ENCODE measurements at regions not wholly inside any gene's neighbourhood (a gene's known extent, or its start where the extent isn't known, plus 50 kb on each side); places are given as distances from the start of the nearest gene placed in this dataset.
"Not testable (repeated sequence)": the region's sequence is repeated elsewhere in the genome, so short reads cannot be mapped to it uniquely, and the experiment has no call there.

DNA sequence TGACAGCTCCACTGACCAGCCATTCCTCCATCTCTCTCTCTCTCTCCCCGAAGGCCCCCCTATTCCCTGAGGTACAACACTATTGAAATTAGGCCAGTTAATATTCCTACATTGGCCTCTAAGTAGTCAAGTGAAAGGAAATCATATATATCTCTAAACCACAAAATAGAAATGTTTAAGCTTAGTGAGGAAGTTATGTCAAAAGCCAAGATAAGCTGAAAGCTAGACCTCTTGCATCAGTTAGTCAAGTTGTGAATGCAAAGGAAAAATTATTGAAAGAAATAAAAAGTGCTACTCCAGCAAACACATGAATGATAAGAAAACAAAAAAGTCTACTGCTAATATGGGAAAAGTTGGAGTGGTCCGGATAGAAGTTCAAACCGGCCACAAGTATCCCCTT lies 301.3 kb upstream of the RBMS1 start:
- no peak for DNase-seq (ENCODE audit: low read depth in 2 of 2)

DNA sequence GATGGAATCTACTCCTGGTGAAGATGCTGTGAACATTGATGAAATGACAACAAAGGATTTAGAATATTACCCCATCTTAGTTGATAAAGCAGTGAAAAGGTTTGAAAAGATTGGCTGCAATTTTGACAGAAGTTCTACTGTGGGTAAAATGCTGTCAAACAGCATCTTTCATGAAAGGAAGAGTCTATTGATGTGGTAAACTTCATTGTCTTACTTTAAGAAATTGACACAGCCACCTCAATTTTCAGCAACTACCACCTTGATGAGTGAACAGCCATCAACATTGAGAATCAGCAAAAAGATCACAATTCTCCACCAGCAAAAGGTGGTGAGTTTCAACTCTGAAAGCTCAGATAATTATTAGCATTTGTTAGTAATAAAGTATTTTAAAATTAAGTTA lies 310.3 kb upstream of the RBMS1 start:
- DNase-seq (ENCODE audit: low read depth in 2 of 2) = no peak

DNA sequence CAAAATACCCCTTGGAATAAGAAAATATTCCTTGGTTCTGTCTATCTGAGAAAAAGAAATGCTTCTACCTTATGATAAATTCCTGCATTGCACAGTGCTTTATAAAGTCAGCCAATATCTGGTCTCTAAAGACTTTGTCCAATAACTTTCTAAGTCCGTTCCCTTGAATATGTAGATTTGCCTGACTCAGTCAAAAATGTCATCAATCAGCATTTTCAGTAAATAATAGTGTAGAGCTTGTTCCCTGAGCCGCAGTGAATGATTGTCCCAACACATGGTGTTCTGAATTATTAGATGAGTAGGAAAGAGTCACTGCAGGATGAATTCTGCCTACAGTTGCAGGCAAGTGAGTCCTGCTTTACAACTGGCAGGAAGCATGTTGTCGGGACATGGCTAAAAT lies 316.8 kb upstream of the RBMS1 start:
- DNase-seq (ENCODE audit: low read depth in 2 of 2) = no peak

DNA sequence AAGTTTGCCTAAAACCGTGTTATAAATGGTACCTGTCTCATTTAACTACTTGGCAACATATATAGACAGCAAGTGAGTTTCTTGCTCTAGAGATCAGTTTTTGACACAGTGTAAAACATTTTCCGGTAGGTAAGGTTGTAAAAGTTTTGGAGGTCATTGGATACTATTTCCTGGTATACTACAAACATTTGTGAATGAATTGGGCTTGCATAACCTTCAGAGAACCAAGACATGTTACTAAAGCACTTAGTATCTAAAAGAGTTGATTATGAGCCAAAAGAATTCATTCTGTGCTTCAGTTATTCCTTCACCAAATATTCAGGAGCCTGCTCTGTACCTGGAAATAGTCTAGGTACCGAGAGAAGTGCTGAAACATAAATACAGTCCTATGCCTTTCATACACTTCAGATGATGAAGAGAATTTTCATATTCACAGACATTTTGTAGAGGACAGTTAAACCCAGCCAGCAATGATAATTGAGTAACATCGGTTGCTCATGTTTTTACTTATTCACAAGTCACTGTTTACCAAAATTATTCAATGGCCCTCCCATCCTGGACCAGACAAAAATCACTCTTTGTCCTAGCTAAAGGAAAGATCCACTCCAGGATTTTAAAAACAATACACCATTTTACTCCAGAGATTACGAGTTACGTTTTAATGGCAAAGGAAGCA lies 319.4 kb upstream of the RBMS1 start:
- no peak for DNase-seq (ENCODE audit: low read depth in 2 of 2)

DNA sequence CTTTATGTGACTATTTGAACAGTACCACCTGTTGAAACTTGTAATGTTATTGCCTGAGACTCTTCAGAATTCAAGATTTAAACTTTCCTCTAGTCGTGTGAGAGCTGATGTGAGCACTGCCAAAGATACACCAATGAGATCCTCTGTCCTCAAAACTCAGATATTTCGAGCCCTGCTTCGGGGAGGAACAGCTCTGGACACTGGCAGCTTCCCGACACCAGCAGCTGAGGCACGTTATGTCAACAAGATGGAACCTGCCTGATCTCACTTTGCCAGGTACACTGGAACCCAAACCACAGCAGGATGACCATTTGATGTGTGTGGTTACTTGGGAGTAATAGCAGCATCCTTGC lies 319.9 kb upstream of the RBMS1 start:
- no peak for DNase-seq (ENCODE audit: low read depth in 2 of 2)

DNA sequence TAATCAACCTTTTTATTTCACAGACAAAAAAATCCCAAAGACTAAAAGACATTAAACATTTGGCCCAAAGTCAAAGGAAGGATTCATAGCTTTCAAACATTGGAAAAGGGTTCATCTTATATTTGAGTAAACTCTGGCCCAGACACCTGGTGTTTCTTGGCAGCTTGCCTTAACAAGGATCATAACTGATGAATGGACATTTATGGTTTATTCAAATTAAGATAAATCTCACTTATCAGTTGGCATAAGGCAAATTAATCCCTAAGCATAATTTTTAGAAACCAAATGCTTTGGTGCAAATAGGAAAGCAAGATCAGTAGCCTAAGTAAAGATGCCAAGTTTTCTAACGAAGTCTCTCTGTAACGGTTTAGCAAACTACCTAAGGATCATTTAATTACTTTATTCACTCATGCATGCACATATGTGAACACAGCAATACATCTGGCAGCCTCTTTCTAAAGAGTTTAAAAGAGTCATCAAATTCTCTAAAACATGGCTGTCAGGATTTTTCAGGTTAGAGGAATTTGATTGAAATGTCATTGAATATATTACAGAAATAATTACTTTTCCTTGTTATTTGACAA lies 323.4 kb upstream of the RBMS1 start:
- DNase-seq (ENCODE audit: low read depth in 2 of 2) = no peak

DNA sequence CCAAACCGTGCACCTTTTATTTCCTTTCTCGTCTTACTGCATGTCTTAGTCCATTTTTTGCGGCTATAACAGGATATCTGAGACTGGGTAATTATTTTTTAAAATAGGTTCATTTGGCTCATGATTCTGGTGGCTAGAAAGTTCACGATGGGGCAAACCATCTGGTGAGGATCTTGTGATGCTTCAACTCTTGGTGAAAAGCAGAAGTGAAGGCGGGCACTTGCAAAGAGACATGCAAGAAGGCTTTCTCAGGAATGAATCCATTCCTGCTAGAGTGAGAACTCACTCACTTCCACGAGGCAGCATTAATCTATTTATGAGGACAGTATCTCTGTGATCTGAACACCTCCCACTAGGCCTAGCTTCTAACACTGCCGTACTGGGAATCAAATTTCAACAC lies 327.1 kb upstream of the RBMS1 start:
- no peak for DNase-seq (ENCODE audit: low read depth in 2 of 2)

DNA sequence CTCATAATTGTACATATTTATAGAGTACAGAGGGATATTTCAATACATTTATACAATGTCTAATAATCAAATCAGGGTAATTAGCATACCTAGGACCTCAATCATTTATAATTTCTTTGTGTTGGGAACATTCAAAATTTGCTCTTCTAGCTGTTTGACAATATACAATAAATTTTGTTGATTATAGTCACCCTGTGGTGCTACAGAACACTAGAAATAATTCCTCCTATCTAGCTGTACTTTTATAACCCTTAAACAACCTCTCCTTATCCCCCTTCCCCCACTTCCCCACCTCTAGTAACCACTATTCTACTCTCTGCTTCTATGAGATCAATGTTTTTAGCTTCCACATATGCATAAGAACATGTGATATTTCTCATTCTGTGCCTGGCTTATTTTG lies 328.4 kb upstream of the RBMS1 start:
- no peak for DNase-seq (ENCODE audit: low read depth in 2 of 2)

DNA sequence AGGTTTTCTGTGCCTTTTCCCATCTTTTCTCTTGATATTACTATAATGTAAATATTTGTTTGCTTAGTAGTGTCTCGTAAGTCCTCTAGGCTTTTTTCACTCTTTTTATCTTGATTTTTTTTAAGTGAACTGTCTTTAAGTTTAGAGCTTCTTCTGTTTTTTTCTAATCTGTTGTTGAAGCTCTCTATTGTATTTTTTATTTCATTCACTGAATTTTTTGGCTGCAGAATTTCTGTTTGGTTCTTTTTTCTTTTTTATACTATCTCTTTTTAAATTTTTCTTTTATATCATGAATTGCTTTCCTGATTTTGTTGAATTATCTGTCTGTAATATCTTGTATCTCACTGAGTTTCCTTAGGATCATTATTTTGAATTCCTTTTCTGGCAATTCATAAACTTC lies 331.8 kb upstream of the RBMS1 start:
- DNase-seq (ENCODE audit: low read depth in 2 of 2) = no peak

DNA sequence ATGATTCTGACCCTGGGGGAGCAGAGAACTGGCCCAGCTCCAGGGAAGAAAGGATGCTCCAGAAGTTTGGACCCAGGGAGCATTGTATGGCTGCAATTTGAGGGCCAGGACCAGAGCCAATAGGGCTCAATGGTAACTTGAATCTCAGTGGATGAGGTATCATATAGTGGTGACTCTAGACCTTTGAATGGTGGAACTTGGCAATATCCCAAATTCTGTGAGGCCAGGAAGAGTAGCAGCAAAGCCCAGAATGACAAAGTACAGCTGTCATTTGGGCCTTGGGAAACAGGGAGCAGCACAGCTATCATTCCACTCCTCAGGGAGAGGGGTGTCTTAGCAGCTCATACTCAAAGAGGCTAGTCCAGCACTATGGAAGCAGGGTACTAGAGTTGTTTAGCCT lies 332.9 kb upstream of the RBMS1 start:
- DNase-seq (ENCODE audit: low read depth in 2 of 2) = no peak

DNA sequence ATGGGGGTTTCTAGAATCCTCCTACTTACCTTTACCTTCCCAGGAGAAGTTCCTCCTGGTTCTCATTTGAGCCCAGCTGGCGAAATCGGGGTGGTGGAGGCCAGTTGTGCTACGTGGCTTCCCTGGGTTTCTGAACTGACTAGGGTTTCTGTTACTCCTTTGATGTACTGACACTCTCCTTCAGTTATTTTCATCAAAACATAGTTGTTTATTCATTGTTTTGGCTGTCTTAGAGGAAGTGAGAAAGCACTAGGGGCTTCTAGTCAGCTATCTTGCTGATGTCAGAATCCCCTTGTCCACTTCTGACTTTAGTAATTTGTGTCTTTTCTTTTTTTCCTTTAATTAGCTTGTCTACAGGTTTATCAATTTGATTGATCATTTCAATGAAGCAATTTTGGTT lies 332.2 kb upstream of the TANK start:
- no peak for DNase-seq (ENCODE audit: low read depth in 2 of 2)

DNA sequence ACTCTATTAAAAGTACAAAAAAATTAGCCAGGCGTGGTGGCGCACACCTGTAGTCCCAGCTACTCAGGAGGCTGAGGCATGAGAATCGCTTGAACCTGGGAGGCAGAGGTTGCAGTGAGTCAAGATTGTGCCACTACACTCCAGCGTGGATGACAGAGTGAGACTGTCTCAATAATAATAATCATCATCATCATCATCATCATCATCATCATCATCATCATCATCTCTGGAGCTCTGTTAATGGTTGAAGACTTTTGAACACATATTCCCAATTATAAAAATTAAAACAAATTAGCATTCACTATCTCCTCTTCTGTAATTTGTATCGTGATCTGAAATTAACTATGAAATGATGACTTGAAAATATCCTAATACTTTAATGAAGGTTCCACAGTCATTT lies 327.8 kb upstream of the TANK start:
- DNase-seq (ENCODE audit: low read depth in 2 of 2) = not testable (repeated sequence)

DNA sequence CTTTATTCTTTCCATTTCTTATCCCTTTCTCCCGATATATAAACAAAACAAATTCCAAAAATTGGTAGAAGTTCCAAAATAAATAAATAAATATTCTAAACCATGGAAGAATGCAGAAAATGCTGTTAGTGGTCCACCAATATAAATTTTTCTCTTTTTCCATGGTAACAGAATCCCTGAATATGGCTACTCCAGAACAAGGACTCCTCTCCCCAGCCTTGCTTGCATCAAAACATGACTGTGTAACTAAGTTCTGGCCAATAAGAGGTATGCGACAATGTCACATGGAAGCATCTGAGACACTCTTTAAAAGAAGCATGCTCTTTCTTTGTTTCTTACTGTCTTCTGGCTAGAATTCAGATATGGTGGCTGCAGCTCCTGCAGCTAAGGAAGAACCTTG lies 325.1 kb upstream of the TANK start:
- no peak for DNase-seq (ENCODE audit: low read depth in 2 of 2)

DNA sequence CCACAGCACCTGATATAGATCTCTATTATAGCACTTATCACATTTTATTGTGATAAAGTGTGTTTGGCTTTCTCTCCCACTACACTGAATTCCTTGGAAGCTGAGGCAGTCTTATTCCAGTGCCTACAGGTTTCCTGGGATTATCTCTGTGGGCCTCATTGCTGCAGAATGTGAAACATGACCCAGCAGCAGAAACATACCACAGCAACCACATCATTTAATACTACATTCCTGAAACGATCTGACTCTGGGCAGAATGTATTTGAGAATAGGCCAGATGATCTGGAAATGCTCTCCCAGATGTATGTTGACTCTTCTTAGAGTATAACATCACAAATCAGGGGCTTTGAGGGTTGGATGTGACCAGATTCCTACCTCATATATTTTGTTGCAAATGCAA lies 323.5 kb upstream of the TANK start:
- no peak for DNase-seq (ENCODE audit: low read depth in 2 of 2)

DNA sequence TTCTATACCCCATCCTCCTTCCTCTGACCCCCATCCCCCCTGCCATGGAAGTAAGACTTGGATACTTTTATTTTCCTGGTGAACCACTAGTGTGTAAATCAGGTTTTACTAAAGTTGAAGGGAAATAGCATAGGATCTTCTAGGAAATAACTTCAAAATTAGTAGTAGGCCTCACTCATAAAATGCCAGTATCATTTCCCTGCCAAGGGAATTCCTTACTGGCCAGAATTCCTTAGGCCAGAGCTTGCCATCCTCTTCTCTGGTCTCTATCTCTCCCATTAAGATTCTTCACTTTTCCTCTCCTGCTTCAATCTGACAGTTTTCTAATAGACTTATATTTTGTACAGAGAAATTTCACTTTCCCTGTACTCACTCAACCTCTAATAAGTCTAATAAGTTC lies 322.8 kb upstream of the TANK start:
- no peak for DNase-seq (ENCODE audit: low read depth in 2 of 2)

DNA sequence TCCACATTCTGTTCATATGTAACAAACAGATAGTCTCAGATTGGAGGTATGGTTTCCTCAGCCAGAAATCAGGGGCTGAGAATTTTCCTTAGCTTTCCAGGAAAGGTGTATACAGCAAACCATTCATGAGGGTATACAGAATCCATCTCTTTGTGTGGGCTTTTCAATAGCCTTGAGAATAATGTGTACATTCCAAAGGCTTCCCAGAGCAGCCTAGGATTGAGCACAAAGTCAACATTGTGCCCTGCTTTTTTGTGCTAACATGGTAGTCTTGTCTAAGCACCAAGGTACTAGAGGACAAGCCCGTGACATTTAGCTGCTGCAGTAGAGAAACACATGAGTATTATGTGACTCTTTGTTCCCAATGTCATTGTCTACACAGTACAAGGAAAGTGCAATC lies 322.1 kb upstream of the TANK start:
- no peak for DNase-seq (ENCODE audit: low read depth in 2 of 2)

DNA sequence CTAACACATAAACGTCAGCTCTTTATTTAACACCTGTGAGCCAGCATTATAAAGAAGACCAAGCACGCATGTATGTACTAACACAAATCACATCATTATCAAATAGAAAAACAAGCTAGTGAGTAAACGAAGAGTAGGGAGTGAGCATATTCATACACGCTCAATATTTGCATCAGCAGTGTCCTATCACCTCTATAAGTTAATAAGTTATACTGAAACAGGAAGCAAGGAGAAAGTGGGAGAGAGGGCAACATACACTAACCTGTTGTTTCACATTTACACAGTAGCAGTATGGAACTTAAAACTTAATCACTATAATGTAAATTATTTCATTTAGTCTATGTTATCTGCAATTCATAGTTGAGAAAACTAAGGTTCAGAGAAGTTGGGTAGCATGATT lies 321.5 kb upstream of the TANK start:
- DNase-seq (ENCODE audit: low read depth in 2 of 2) = no peak

DNA sequence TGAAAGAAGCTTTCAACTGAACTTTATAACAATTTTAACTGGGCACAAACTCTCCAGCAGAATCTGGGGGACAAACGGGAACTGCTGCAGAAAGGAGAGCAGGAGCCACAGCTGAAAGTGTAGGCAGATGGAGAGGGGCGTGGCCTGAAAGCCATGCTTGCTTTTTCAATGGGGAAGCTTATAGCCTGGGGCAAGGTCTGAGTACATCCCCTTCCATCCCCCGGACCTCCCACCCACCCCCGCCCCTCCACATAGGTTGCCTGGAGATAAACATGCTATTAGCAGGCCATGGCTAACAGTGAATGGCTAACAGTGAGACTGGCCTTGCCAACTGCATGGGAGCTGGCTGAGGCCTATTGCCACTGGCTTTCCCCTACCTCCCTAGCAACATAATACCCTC lies 317.9 kb upstream of the TANK start:
- DNase-seq (ENCODE audit: low read depth in 2 of 2) = no peak

DNA sequence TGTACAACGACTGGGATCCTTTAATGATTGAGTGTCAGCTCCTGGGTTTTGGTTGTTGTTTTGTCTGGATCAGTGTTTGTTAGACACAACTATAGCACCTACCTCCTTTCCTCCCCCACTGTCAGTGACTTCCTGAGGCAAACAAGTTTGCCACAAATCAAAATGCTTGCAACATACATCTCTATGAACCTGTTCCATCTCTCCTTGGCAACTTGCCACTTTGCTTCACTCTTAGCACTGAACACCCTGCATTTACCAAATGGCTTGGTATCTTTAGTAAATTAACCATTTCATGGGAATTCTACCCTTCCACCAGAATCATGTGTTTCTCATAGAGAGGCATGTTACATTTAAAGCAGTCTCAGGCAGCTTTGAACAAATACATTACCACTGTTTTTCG lies 301.1 kb upstream of the TANK start:
- DNase-seq (ENCODE audit: low read depth in 2 of 2) = no peak

DNA sequence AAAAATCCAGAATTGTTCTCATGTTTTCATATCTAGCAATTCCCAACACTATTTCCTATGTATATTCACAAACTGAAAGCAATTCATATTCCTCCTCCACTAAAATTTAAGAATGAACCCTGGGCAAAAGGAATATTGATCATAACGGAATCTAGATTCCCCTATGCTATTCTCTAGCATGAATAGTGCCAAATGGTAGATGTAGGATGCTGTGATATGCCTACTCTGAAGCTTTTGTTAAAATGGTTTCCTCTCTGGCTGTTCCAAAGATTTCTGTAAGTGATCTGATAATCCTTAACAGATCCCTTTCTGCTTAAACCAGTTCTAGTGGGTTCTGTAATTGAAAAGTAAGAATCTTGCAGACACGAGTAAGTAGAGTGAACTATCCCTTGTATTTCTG lies 298.0 kb upstream of the TANK start:
- DNase-seq (ENCODE audit: low read depth in 2 of 2) = no peak

DNA sequence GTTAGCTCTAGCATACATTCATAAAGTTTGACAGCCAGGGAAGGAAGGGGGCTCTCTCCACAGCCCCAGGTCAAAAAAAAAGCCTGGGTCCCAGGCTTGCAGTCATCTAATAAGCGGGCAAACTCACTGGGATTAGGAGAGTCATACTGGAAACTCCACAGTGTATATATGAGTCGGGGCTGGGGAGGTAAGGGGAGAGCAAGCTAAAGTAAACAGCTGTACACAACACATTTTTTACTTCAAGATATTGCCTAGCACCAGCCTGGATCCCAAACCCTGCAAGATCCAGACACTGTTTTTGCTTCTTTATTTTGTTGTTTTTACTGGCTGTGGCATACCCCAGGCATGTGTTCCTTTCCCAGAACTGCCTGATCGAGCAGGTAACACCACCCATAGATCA lies 291.3 kb upstream of the TANK start:
- no peak for DNase-seq (ENCODE audit: low read depth in 2 of 2)

DNA sequence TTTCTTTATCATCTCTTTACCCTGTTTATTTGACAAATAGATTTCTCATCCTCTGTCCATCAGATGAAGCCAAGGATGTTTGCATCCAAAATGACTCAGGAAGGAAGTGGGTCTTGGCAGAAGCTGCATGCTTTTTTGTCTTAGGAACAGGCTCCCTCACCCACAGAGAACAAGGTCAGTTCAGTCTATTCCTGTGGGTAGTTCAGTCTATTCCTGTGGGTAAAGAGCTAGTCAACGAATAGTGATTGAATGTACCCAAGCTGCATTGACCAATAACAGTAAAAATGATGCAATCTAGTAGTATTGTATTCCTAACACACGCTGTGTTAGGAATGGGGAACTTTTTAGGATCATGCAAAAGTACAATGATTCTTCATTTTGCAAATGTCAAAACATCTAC lies 290.8 kb upstream of the TANK start:
- no peak for DNase-seq (ENCODE audit: low read depth in 2 of 2)

DNA sequence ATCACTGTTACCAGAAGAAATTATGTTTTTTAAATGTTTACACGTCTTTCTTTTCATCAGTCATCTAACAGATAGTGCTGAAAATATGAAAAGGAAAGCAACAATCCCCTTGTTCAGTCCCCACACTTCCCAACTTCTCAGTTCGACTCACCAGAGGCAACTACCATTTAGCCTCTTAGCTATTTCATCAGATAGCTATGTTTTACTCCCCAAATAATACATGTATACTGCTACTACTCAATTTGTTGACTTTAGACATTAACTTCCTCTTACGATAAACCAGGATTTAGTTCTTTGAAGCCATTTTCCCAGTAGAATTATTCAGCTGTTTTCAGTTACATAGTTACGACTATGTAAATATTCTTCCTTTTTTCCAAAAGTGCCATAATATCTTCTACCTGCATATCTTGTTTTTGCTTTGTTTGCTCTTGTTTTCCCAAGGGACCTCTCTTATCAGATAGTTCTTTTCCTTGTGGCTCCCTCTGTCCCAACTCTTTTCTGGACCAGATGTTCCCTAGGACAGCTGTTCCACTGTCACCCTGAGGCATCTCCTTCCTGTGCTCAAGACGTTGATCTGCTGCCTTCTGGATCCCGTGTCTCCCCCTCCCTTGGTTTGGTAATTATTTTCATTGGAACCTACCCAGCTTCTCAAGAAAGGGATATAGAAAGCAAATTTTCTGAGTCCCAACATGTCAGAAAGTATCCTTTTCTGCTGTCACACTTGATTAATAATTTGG lies 289.3 kb upstream of the TANK start:
- DNase-seq (ENCODE audit: low read depth in 2 of 2) = no peak

DNA sequence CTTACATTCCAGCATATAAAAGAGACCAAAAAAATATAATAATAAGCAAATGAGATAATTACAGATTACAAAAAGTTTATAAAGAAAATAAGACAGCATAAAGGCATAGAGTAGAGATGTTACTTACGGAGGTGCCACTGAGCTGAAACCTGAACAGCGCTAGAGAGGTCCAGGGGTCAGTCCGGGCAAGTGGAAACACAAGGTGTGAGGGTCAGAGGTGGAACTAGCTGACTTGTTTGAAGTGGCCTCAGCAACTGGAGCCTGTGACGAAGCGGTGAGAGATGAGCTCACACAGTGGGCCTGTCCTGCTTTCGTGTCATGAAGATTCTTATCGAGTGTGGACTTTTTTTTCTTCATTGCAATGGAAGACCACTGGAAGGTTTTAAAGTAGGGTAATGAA lies 288.3 kb upstream of the TANK start:
- DNase-seq (ENCODE audit: low read depth in 2 of 2) = no peak
